ENCODE measurements at regions not wholly inside any gene's neighbourhood (a gene's known extent, or its start where the extent isn't known, plus 50 kb on each side); places are given as distances from the start of the nearest gene placed in this dataset.
"Not testable (repeated sequence)": the region's sequence is repeated elsewhere in the genome, so short reads cannot be mapped to it uniquely, and the experiment has no call there.

- not testable (repeated sequence) for TF ChIP-seq EP300, CTCF, POLR2A (IDR thresholded peaks at IDR 0.05)
These were observed 103.3 kb upstream of the PZP start for GRCh38 chr12:9311454-9311853.
